HG03135 (cell line): ENCODE measurements at regions not wholly inside any gene's neighbourhood (a gene's known extent, or its start where the extent isn't known, plus 50 kb on each side); places are given as distances from the start of the nearest gene placed in this dataset.
"Not testable (repeated sequence)": the region's sequence is repeated elsewhere in the genome, so short reads cannot be mapped to it uniquely, and the experiment has no call there.

ENCODE experiments used
- ATAC-seq: cut with Tn5 transposase; IDR thresholded peaks from one replicate; pipeline ENCODE4 v1.9.1; 2021; ENCODE audit warnings: mild to moderate bottlenecking, moderate library complexity; ENCODE audit not compliant: unreplicated experiment

GRCh38 chr7:128561116-128561722 lies 84.7 kb downstream of the METTL2B start:
- ATAC-seq = peak; percentile 74

GRCh38 chr7:128562795-128563194 lies 86.2 kb downstream of the METTL2B start:
- ATAC-seq = not testable (repeated sequence)

GRCh38 chr7:128564123-128564700 lies 87.7 kb downstream of the METTL2B start:
- not testable (repeated sequence) for ATAC-seq

- ATAC-seq = not testable (repeated sequence)
Measured at GRCh38 chr7:128564932-128565864, 88.7 kb downstream of the METTL2B start.

- not testable (repeated sequence) for ATAC-seq
Measured at GRCh38 chr7:128575277-128575676, 96.8 kb upstream of the GARIN1A start.

GRCh38 chr7:128576953-128577352 lies 95.1 kb upstream of the GARIN1A start:
- not testable (repeated sequence) for ATAC-seq

- ATAC-seq = not testable (repeated sequence)
Measured at GRCh38 chr7:128579843-128580242, 92.2 kb upstream of the GARIN1A start.

- not testable (repeated sequence) for ATAC-seq
Measured at GRCh38 chr7:128581100-128581499, 91.0 kb upstream of the GARIN1A start.

GRCh38 chr7:128581825-128582561 lies 90.1 kb upstream of the GARIN1A start:
- not testable (repeated sequence) for ATAC-seq

GRCh38 chr7:128586715-128587114 lies 85.4 kb upstream of the GARIN1A start:
- not testable (repeated sequence) for ATAC-seq

GRCh38 chr7:128591705-128592104 lies 80.4 kb upstream of the GARIN1A start:
- no peak for ATAC-seq

GRCh38 chr7:128592209-128592608 lies 79.9 kb upstream of the GARIN1A start:
- ATAC-seq = not testable (repeated sequence)

GRCh38 chr7:128594061-128594460 lies 78.0 kb upstream of the GARIN1A start:
- not testable (repeated sequence) for ATAC-seq

GRCh38 chr7:128596336-128597128 lies 75.6 kb upstream of the GARIN1A start:
- not testable (repeated sequence) for ATAC-seq

- not testable (repeated sequence) for ATAC-seq
Measured at GRCh38 chr7:128598946-128599345, 73.1 kb upstream of the GARIN1A start.

- not testable (repeated sequence) for ATAC-seq
Measured at GRCh38 chr7:128608678-128609421, 63.2 kb upstream of the GARIN1A start.

GRCh38 chr7:128613366-128613765 lies 58.7 kb upstream of the GARIN1A start:
- not testable (repeated sequence) for ATAC-seq

- not testable (repeated sequence) for ATAC-seq
Measured at GRCh38 chr7:128614812-128615211, 57.3 kb upstream of the GARIN1A start.

- ATAC-seq = not testable (repeated sequence)
Measured at GRCh38 chr7:128616799-128617198, 55.3 kb upstream of the GARIN1A start.
